ENCODE measurements at regions not wholly inside any gene's neighbourhood (a gene's known extent, or its start where the extent isn't known, plus 50 kb on each side); places are given as distances from the start of the nearest gene placed in this dataset.

GRCh38 chr4:170336238-170336775 lies 246.6 kb upstream of the AADAT start:
- dilution Hi-C loops (cut with MboI; ENCODE audit: extremely low pct_ligation_motif_present, low sequenced_read_pairs) = no loop called here
- H3K27me3 ChIP-seq (ENCODE audit: control insufficient read depth, extremely low read depth, insufficient read depth, low read length) = no peaks in the 10 kb centered on the region

GRCh38 chr4:170325599-170325998 lies 235.8 kb upstream of the AADAT start:
- TF ChIP-seq EZH2 (IDR thresholded peaks at IDR 0.05; ENCODE audit: low read length) (no peak), CTCF (optimal IDR thresholded peaks at IDR 0.05 in 1 of 3, IDR thresholded peaks at IDR 0.05 in 1 of 3, conservative IDR thresholded peaks at IDR 0.05 in 1 of 3; ENCODE audit: extremely low read depth in 1 of 3, insufficient read depth in 2 of 3, low read length in 3 of 3) (no peak)
- Histone ChIP-seq H3K9me1 (ENCODE audit: control insufficient read depth, extremely low read depth, insufficient read depth, low read length) (no peaks in the 10 kb centered on the region), H4K20me1 (ENCODE audit: control insufficient read depth, extremely low read depth, insufficient read depth, low read length) (no peaks in the 10 kb centered on the region), H3K9me3 (ENCODE audit: control insufficient read depth, low read depth, low read length) (no peaks in the 10 kb centered on the region), H3K4me3 (ENCODE audit: control insufficient read depth in 2 of 3, extremely low read depth in 1 of 3, insufficient read depth in 2 of 3, low read depth in 1 of 3, low read length in 3 of 3) (no peak overlapping the region), H3K9ac (ENCODE audit: control insufficient read depth, extremely low read depth, insufficient read depth, low read length) (no peak overlapping the region), H3K36me3 (ENCODE audit: control insufficient read depth in 2 of 2, extremely low read depth in 1 of 2, insufficient read depth in 2 of 2, low read length in 2 of 2) (no peaks in the 10 kb centered on the region), H2AFZ (ENCODE audit: control insufficient read depth, low read length) (no peak overlapping the region), H3K27ac (ENCODE audit: control insufficient read depth, insufficient read depth, low read length) (no peak overlapping the region), H3K79me2 (ENCODE audit: control insufficient read depth, insufficient read depth, low read length) (no peaks in the 10 kb centered on the region), H3K4me1 (ENCODE audit: control insufficient read depth, extremely low read depth, insufficient read depth, low read length) (no peaks in the 10 kb centered on the region), H3K27me3 (ENCODE audit: control insufficient read depth, extremely low read depth, insufficient read depth, low read length) (no peaks in the 10 kb centered on the region), H3K4me2 (ENCODE audit: control insufficient read depth, extremely low read depth, insufficient read depth, low read depth, low read length) (no peak overlapping the region)
- DNase-seq (ENCODE audit: low read depth, low spot score) (no peak), FAIRE-seq (no peak)
- dilution Hi-C loops (cut with MboI; ENCODE audit: extremely low pct_ligation_motif_present, low sequenced_read_pairs) = no loop called here

More at GRCh38 chr4:170336238-170336775, 246.6 kb upstream of the AADAT start:
- H3K4me2 ChIP-seq (ENCODE audit: control insufficient read depth, extremely low read depth, insufficient read depth, low read depth, low read length) = no peak overlapping the region
- DNase-seq (ENCODE audit: low read depth, low spot score) = no peak
- no peaks in the 10 kb centered on the region for H3K36me3 ChIP-seq (ENCODE audit: control insufficient read depth in 2 of 2, extremely low read depth in 1 of 2, insufficient read depth in 2 of 2, low read length in 2 of 2)
- H3K4me3 ChIP-seq (ENCODE audit: control insufficient read depth in 2 of 3, extremely low read depth in 1 of 3, insufficient read depth in 2 of 3, low read depth in 1 of 3, low read length in 3 of 3) = no peak overlapping the region
- no peaks in the 10 kb centered on the region for H3K79me2 ChIP-seq (ENCODE audit: control insufficient read depth, insufficient read depth, low read length)
- no peaks in the 10 kb centered on the region for H4K20me1 ChIP-seq (ENCODE audit: control insufficient read depth, extremely low read depth, insufficient read depth, low read length)
- no peaks in the 10 kb centered on the region for H3K4me1 ChIP-seq (ENCODE audit: control insufficient read depth, extremely low read depth, insufficient read depth, low read length)
- H3K27ac ChIP-seq (ENCODE audit: control insufficient read depth, insufficient read depth, low read length) = no peak overlapping the region
- H3K9ac ChIP-seq (ENCODE audit: control insufficient read depth, extremely low read depth, insufficient read depth, low read length) = no peak overlapping the region
- TF ChIP-seq EZH2 (IDR thresholded peaks at IDR 0.05; ENCODE audit: low read length) (no peak), CTCF (optimal IDR thresholded peaks at IDR 0.05 in 1 of 3, IDR thresholded peaks at IDR 0.05 in 1 of 3, conservative IDR thresholded peaks at IDR 0.05 in 1 of 3; ENCODE audit: extremely low read depth in 1 of 3, insufficient read depth in 2 of 3, low read length in 3 of 3) (no peak)
- peaks cover 2% of the 10 kb centered on the region for H3K9me3 ChIP-seq (ENCODE audit: control insufficient read depth, low read depth, low read length)
- H2AFZ ChIP-seq (ENCODE audit: control insufficient read depth, low read length) = no peak overlapping the region
- no peaks in the 10 kb centered on the region for H3K9me1 ChIP-seq (ENCODE audit: control insufficient read depth, extremely low read depth, insufficient read depth, low read length)
- no peak for FAIRE-seq
